NCI-H2227 (cell line): ENCODE measurements at regions not wholly inside any gene's neighbourhood (a gene's known extent, or its start where the extent isn't known, plus 50 kb on each side); places are given as distances from the start of the nearest gene placed in this dataset.
A peak's percentile ranks its signal among the peaks of the same experiment; 100 is the strongest.
"Not testable (repeated sequence)": the region's sequence is repeated elsewhere in the genome, so short reads cannot be mapped to it uniquely, and the experiment has no call there.

Experiments used
- DNase-seq: peaks from one replicate; lab custom pipeline; 2025; ENCODE audit not compliant: unreplicated experiment; lab: John Stamatoyannopoulos, UW

- no peak for DNase-seq
These were observed 330.3 kb downstream of the PCNX1 start for GRCh38 chr14:71237556-71237955.

- DNase-seq: no peak
These were observed 331.6 kb downstream of the PCNX1 start for GRCh38 chr14:71238835-71239234.

- no peak for DNase-seq
These were observed 332.9 kb downstream of the PCNX1 start for GRCh38 chr14:71240171-71240570.

- DNase-seq: no peak
These were observed 333.7 kb downstream of the PCNX1 start for GRCh38 chr14:71240866-71241520.

- no peak for DNase-seq
These were observed 335.0 kb downstream of the PCNX1 start for GRCh38 chr14:71242237-71242748.

GRCh38 chr14:71243697-71244096, 336.4 kb downstream of the PCNX1 start:
- no peak for DNase-seq

- no peak for DNase-seq
These were observed 337.1 kb downstream of the PCNX1 start for GRCh38 chr14:71244341-71244740.

- no peak for DNase-seq
These were observed 338.6 kb downstream of the PCNX1 start for GRCh38 chr14:71245659-71246361.

GRCh38 chr14:71246539-71246938, 339.3 kb downstream of the PCNX1 start:
- DNase-seq: no peak

- DNase-seq: no peak
These were observed 339.8 kb downstream of the PCNX1 start for GRCh38 chr14:71247106-71247505.

- DNase-seq: no peak
These were observed 340.9 kb downstream of the PCNX1 start for GRCh38 chr14:71248194-71248593.

- DNase-seq: no peak
These were observed 343.1 kb downstream of the PCNX1 start for GRCh38 chr14:71250347-71250746.

GRCh38 chr14:71250791-71251190, 343.5 kb downstream of the PCNX1 start:
- DNase-seq: no peak

- DNase-seq: not testable (repeated sequence)
These were observed 346.9 kb downstream of the PCNX1 start for GRCh38 chr14:71254091-71254719.

- no peak for DNase-seq
These were observed 353.9 kb downstream of the PCNX1 start for GRCh38 chr14:71261206-71261605.

GRCh38 chr14:71262441-71262840, 355.2 kb downstream of the PCNX1 start:
- DNase-seq: no peak

GRCh38 chr14:71264260-71264659, 357.0 kb downstream of the PCNX1 start:
- no peak for DNase-seq

GRCh38 chr14:71267007-71267513, 359.8 kb downstream of the PCNX1 start:
- DNase-seq: peak; percentile 82

GRCh38 chr14:71267691-71268090, 360.4 kb downstream of the PCNX1 start:
- DNase-seq: no peak

GRCh38 chr14:71270111-71270510, 362.9 kb downstream of the PCNX1 start:
- no peak for DNase-seq

- DNase-seq: no peak
These were observed 364.1 kb downstream of the PCNX1 start for GRCh38 chr14:71271166-71271945.
